Panc1 (cell line): ENCODE measurements at regions not wholly inside any gene's neighbourhood (a gene's known extent, or its start where the extent isn't known, plus 50 kb on each side); places are given as distances from the start of the nearest gene placed in this dataset.

ENCODE experiments used
- ATAC-seq: fragments of 200-7000 bp; cut with Tn5 transposase; 2 replicates; pipeline ENCODE4 v1.9.1; 2020; ENCODE audit warnings: mild to moderate bottlenecking, moderate library complexity
- BruUV-seq: library from RNA; stranded (reverse); fragments of 400-500 nt; replicated peaks from 2 replicates; lab custom pipeline; 2021; lab: Mats Ljungman, UMichigan
- CTCF ChIA-PET: fragments of 300-600 bp; sonication (Branson Sonifier 250); formaldehyde crosslinking; loops from one replicate; lab custom pipeline; 2022; ENCODE audit warnings: antibody characterized with exemption; lab: Charles Lee
- POLR2A ChIA-PET: fragments of 300-600 bp; sonication (Branson Sonifier 250); formaldehyde crosslinking; loops from one replicate; lab custom pipeline; 2022; ENCODE audit warnings: antibody characterized with exemption; lab: Charles Lee
- DNase-seq: peaks from one replicate; pipeline ENCODE4 v3.0.0-alpha.2; 2010; ENCODE audit warnings: low read depth, low spot score
- H3K27ac ChIP-seq: 2 replicates; pipeline ENCODE4 v1.5.1; 2011; ENCODE audit warnings: mild to moderate bottlenecking, low read length, inconsistent platforms
- H3K27me3 ChIP-seq: fragments of 200-500 bp; sonication (Bioruptor generic); 2 replicates; pipeline ENCODE4 v1.6.0; 2014; ENCODE audit warnings: low read length, inconsistent platforms; ENCODE audit not compliant: control insufficient read depth, insufficient read depth
- H3K36me3 ChIP-seq: fragments of 200-500 bp; sonication (Bioruptor generic); 2 replicates; pipeline ENCODE4 v1.5.1; 2014; ENCODE audit warnings: inconsistent platforms, mild to moderate bottlenecking, low read length, moderate library complexity; ENCODE audit not compliant: control insufficient read depth, insufficient read depth
- H3K4me1 ChIP-seq: 2 replicates; pipeline ENCODE4 v1.5.1; 2011; ENCODE audit warnings: inconsistent platforms, mild to moderate bottlenecking, low read length, moderate library complexity; ENCODE audit not compliant: control insufficient read depth, insufficient read depth
- H3K4me3 ChIP-seq, 2 experiments: 2 replicates each; pipeline ENCODE4 v1.5.1; 2011 to 2012; ENCODE audit warnings: low read depth in 2 of 2, low read length in 2 of 2, mild to moderate bottlenecking in 2 of 2, inconsistent platforms in 1 of 2, moderate library complexity in 1 of 2
- H3K9me3 ChIP-seq: fragments of 200-500 bp; sonication (Bioruptor generic); 2 replicates; pipeline ENCODE4 v1.5.1; 2014; ENCODE audit warnings: low read depth, mild to moderate bottlenecking, inconsistent platforms, low read length, moderate library complexity; ENCODE audit not compliant: control insufficient read depth, insufficient read depth
- CTCF ChIP-seq: fragments of 450-650 bp; IDR thresholded peaks from 2 replicates; pipeline ENCODE4 v1.5.1; 2017; ENCODE audit warnings: mild to moderate bottlenecking
- POLR2AphosphoS5 ChIP-seq: IDR thresholded peaks from 2 replicates; pipeline ENCODE4 v1.6.1; 2012; ENCODE audit warnings: mild to moderate bottlenecking, low read depth, low read length, moderate library complexity
- REST ChIP-seq, 2 experiments: IDR thresholded peaks; 2 replicates each; pipeline ENCODE4 v1.6.1; 2011 to 2012; ENCODE audit warnings: low read depth in 2 of 2, control low read depth in 1 of 2, low read length in 1 of 2, mild to moderate bottlenecking in 1 of 2, moderate library complexity in 1 of 2; ENCODE audit not compliant: insufficient read depth in 1 of 2
- SIN3A ChIP-seq: IDR thresholded peaks from 2 replicates; pipeline ENCODE4 v1.6.1; 2012; ENCODE audit warnings: low read depth, mild to moderate bottlenecking, low read length, moderate library complexity, borderline replicate concordance; ENCODE audit not compliant: insufficient read depth
- TCF7L2 ChIP-seq: IDR thresholded peaks from 2 replicates; pipeline ENCODE4 v1.6.1; 2011; ENCODE audit warnings: mild to moderate bottlenecking, low read depth, low read length, inconsistent platforms
- in situ Hi-C: cut with HindIII; loops from 2 replicates; pipeline ENCODE4 v1.10.0; 2016; ENCODE audit warnings: low sequenced_read_pairs, low pct_unique_long_range_greater_than_20kb
- intact Hi-C: fragments of 100-400 bp; cut with micrococcal nuclease; formaldehyde crosslinking; loops from one replicate; pipeline ENCODE4 v1.10.0; 2022; ENCODE audit not compliant: unreplicated experiment

DNA sequence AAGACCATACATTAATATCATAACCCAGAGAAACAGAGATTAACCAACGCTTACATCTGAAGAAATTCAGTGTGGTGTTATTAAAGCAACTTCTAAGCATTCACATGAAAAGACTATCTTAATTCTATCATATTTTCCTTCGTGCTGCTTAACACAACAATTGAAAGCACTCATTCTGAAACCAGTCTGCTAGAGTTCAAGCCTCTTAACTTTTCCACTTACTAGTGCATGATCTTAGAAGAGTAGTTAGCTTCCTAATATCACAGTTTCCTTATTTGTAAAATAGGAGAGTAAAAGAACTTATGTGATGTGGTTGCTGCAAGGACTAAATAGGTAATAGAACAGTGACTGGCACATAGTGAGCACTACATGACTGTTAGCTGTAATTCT is 379.3 kb downstream of the TRIM36 start:
- ChIA-PET CTCF (no interaction called here), POLR2A (no interaction called here)
- H3K36me3 ChIP-seq: no peaks in the 10 kb centered on the region
- no peaks in the 10 kb centered on the region for H3K27me3 ChIP-seq
- no TSS peak for BruUV-seq
- in situ Hi-C loops (no loop called here), intact Hi-C loops (no loop called here)
- no peak overlapping the region for H3K4me3 ChIP-seq
- H3K4me1 ChIP-seq: no peaks in the 10 kb centered on the region
- H3K9me3 ChIP-seq: no peaks in the 10 kb centered on the region
- H3K27ac ChIP-seq: no peak overlapping the region
- ATAC-seq (no peak), DNase-seq (no peak)
- TF ChIP-seq POLR2AphosphoS5 (no peak), SIN3A (no peak), CTCF (no peak), REST (IDR thresholded peaks at IDR 0.05; ENCODE audit: insufficient read depth in 1 of 2, low read depth in 2 of 2, low read length in 1 of 2) (no peak), TCF7L2 (no peak)

DNA sequence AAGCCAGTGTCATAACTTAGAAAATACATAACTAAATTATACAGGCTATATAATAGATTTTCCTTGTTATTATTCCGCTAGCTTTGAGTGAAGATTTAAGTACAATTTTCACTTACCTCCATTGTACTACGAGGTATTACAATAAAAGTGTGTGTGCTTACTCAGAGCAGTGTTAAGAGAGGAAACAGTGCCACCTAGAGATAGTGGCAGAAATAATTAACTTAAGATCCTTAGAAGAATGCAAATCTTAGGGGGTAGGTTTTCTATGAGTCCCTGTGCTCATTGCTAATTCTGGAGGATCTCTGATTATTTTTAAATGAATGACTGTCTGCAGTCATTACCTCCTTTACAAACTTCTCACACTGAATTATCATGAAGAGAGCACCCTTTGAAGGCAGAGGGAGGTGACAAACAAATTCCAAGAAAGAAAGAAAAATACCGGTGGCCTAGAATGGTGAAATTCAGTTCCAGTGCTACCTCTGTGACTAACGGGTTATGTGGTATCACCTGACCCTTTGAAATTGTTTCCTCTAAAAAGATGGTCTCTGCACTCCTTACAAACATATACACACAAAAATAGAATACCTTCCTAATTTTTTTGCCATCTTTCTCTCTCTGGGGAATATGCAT is 379.8 kb downstream of the TRIM36 start:
- Histone ChIP-seq H3K4me3 (no peak overlapping the region), H3K36me3 (no peaks in the 10 kb centered on the region), H3K27ac (no peak overlapping the region), H3K9me3 (no peaks in the 10 kb centered on the region), H3K27me3 (no peaks in the 10 kb centered on the region), H3K4me1 (no peaks in the 10 kb centered on the region)
- in situ Hi-C loops (no loop called here), intact Hi-C loops (no loop called here)
- ATAC-seq (no peak), DNase-seq (no peak)
- ChIA-PET CTCF (no interaction called here), POLR2A (no interaction called here)
- TF ChIP-seq TCF7L2 (no peak), REST (IDR thresholded peaks at IDR 0.05; ENCODE audit: insufficient read depth in 1 of 2, low read depth in 2 of 2, low read length in 1 of 2) (no peak), SIN3A (no peak), CTCF (peak; percentile 41; the same call in 1 of the 2 replicates), POLR2AphosphoS5 (no peak)
- no TSS peak for BruUV-seq
